Heart left ventricle (tissue), 16 donors: ENCODE measurements at regions not wholly inside any gene's neighbourhood (a gene's known extent, or its start where the extent isn't known, plus 50 kb on each side); places are given as distances from the start of the nearest gene placed in this dataset.

ENCODE experiments used
- ATAC-seq, 4 donors: fragments of 200-7000 bp; cut with Tn5 transposase; one replicate each; pipeline ENCODE4 v1.9.1; 2020 to 2022; ENCODE audit warnings: moderate library complexity in 4 of 4, mild to moderate bottlenecking in 3 of 4, moderate number of reproducible peaks in 1 of 4
- DNase-seq, 5 donors: peaks; one replicate each; pipeline ENCODE4 v3.0.0-alpha.2; 2020
- H3K27ac ChIP-seq, 12 donors: fragments of 200-600 bp; sonication (generic) in 4 of 12; one replicate each; pipeline versions ENCODE4 v1.5.0 to v1.8.0; 2016 to 2022; ENCODE audit warnings: mild to moderate bottlenecking in 2 of 12
- H3K27me3 ChIP-seq, 9 donors: fragments of 200-600 bp; sonication (generic) in 2 of 9; one replicate each; pipeline versions ENCODE4 v1.5.1 to v1.8.0; 2016 to 2022; ENCODE audit warnings: mild to moderate bottlenecking in 3 of 9
- H3K36me3 ChIP-seq, 9 donors: fragments of 200-600 bp; sonication (generic) in 2 of 9; one replicate each; pipeline versions ENCODE4 v1.5.0 to v1.8.0; 2018 to 2022; ENCODE audit warnings: mild to moderate bottlenecking in 2 of 9
- H3K4me1 ChIP-seq, 12 donors: fragments of 200-600 bp; sonication (generic) in 4 of 12; one replicate each; pipeline versions ENCODE4 v1.5.0 to v1.8.0; 2016 to 2022; ENCODE audit warnings: mild to moderate bottlenecking in 3 of 12
- H3K4me3 ChIP-seq, 12 donors: fragments of 200-600 bp; sonication (generic) in 4 of 12; one replicate each; pipeline versions ENCODE4 v1.5.0 to v1.8.0; 2017 to 2022; ENCODE audit warnings: mild to moderate bottlenecking in 9 of 12, moderate library complexity in 4 of 12
- H3K9me3 ChIP-seq, 12 donors: fragments of 200-600 bp; sonication (generic) in 4 of 12; one replicate each; pipeline versions ENCODE4 v1.5.0 to v1.8.0; 2016 to 2022; ENCODE audit warnings: mild to moderate bottlenecking in 1 of 12
- POLR2A ChIP-seq, 2 donors: fragments of 450-650 bp; IDR thresholded peaks; one replicate each; pipeline ENCODE4 v1.6.1; 2017; ENCODE audit warnings: antibody characterized with exemption in 2 of 2, mild to moderate bottlenecking in 2 of 2, moderate library complexity in 2 of 2
- WGBS, 4 donors: extraction: QIAGEN DNeasy Blood & Tissue Kit in 2 of 4; methylation state at CpG; one replicate each; pipeline versions ENCODE4 v1.1.5 to v1.1.7; 2013 to 2018; 5-methylcytosine and 5-hydroxymethylcytosine counted together
- intact Hi-C, 10 donors: fragments of 100-400 bp; cut with DNase I; formaldehyde crosslinking; loops; one replicate each; pipeline versions ENCODE4 v1.11.1 to v1.14.2; 2022
- TF ChIP-seq, protein P1 (sequence below), 12 donors: fragments of 200-600 bp; sonication (generic) in 4 of 12; IDR thresholded peaks; one replicate each; pipeline versions ENCODE4 v1.5.0 to v1.8.0; 2018 to 2022; ENCODE audit warnings: antibody characterized with exemption in 12 of 12, mild to moderate bottlenecking in 5 of 12
- donor health status: ischemic (EF 13 %, LVEDD 7.1; RV severe dilation, severe dysfunction).
- donor health status: healthy with polysubstance abuse.
- donor health status: DM: no; HTN: yes; CAD: no.
- donor health status: DM: no; HTN: no; CAD: no.
- donor health status: ischemic (EF 25% LVEDD 6.9; RV normal size, moderate dysfunction).
- donor health status: ischemic (EF 25% LVEDD 5.7; RV mildly dilated, moderate dysfunction).
- donor health status: healthy.
- donor health status: DM: yes; HTN: yes; CAD: no.
- donor health status: ischemic (EF 35%, LVEDD 5.7; RV mildly dilated, moderate dysfunction).
- donor health status: nonischemic (EF 11% LVEDD 7.7; RV severe dilation, severe dysfunction).
- donor health status: DM: yes; HTN: yes; CAD: no.
- donor health status: PGD.
- donor health status: ischemic (EF 29% LVEDD 5.4; RV normal size, mild dysfunction).
- donor health status: nonischemic (EF 23%, LVEDD 6.1; RV moderate dilation, normal function).

- no peak overlapping the region for H3K4me3 ChIP-seq
- intact Hi-C loops, result no loop called here
- no peak for ATAC-seq
- no peaks in the 10 kb centered on the region for H3K4me1 ChIP-seq
- 75 to 85% (median 80%) methylated on average over 1 of the region's 1 CpG for WGBS, 4 donors
- no peak overlapping the region for H3K27ac ChIP-seq
- no peak for DNase-seq
- H3K27me3 ChIP-seq, result no peaks in the 10 kb centered on the region
- no peaks in the 10 kb centered on the region for H3K36me3 ChIP-seq
- TF ChIP-seq, protein P1, sequence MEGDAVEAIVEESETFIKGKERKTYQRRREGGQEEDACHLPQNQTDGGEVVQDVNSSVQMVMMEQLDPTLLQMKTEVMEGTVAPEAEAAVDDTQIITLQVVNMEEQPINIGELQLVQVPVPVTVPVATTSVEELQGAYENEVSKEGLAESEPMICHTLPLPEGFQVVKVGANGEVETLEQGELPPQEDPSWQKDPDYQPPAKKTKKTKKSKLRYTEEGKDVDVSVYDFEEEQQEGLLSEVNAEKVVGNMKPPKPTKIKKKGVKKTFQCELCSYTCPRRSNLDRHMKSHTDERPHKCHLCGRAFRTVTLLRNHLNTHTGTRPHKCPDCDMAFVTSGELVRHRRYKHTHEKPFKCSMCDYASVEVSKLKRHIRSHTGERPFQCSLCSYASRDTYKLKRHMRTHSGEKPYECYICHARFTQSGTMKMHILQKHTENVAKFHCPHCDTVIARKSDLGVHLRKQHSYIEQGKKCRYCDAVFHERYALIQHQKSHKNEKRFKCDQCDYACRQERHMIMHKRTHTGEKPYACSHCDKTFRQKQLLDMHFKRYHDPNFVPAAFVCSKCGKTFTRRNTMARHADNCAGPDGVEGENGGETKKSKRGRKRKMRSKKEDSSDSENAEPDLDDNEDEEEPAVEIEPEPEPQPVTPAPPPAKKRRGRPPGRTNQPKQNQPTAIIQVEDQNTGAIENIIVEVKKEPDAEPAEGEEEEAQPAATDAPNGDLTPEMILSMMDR (IDR thresholded peaks at IDR 0.05), result no peak
- TF ChIP-seq POLR2A (IDR thresholded peaks at IDR 0.05), result no peak
- peaks cover 0 to 9% (median 0%) of the 10 kb centered on the region in 12 donors for H3K9me3 ChIP-seq
These were observed 777.6 kb upstream of the HS3ST5 start for GRCh38 chr6:115120391-115120790.

- Histone ChIP-seq H3K27ac (no peak overlapping the region), H3K27me3 (no peaks in the 10 kb centered on the region), H3K9me3 (peaks cover 0 to 11% (median 0%) of the 10 kb centered on the region in 12 donors), H3K4me3 (no peak overlapping the region), H3K4me1 (no peaks in the 10 kb centered on the region), H3K36me3 (no peaks in the 10 kb centered on the region)
- no peak for TF ChIP-seq POLR2A (IDR thresholded peaks at IDR 0.05)
- TF ChIP-seq, protein P1 (IDR thresholded peaks at IDR 0.05), result no peak
- intact Hi-C loops, result no loop called here
- ATAC-seq, result no peak
- no peak for DNase-seq
- 43 to 57% (median 48%) methylated on average over 2 of the region's 2 CpGs for WGBS, 4 donors
These were observed 748.6 kb upstream of the HS3ST5 start for GRCh38 chr6:115091461-115091860.

GRCh38 chr6:115078555-115078954 is 735.7 kb upstream of the HS3ST5 start:
- Histone ChIP-seq H3K27me3 (no peaks in the 10 kb centered on the region), H3K9me3 (peaks cover 0 to 3% (median 0%) of the 10 kb centered on the region in 12 donors), H3K4me1 (no peaks in the 10 kb centered on the region), H3K4me3 (no peak overlapping the region), H3K27ac (no peak overlapping the region), H3K36me3 (no peaks in the 10 kb centered on the region)
- intact Hi-C loops, result no loop called here
- WGBS, 4 donors, result 20 to 32% (median 28%) methylated on average over 1 of the region's 1 CpG
- TF ChIP-seq, protein P1 (IDR thresholded peaks at IDR 0.05), result no peak
- TF ChIP-seq POLR2A (IDR thresholded peaks at IDR 0.05), result no peak
- ATAC-seq, result no peak
- DNase-seq, result no peak

GRCh38 chr6:115071962-115072361 is 729.1 kb upstream of the HS3ST5 start:
- H3K27me3 ChIP-seq, result no peaks in the 10 kb centered on the region
- no peaks in the 10 kb centered on the region for H3K4me1 ChIP-seq
- no peaks in the 10 kb centered on the region for H3K36me3 ChIP-seq
- no peak overlapping the region for H3K4me3 ChIP-seq
- no peak overlapping the region for H3K27ac ChIP-seq
- intact Hi-C loops, result no loop called here
- no peak for ATAC-seq
- TF ChIP-seq, protein P1 (IDR thresholded peaks at IDR 0.05), result no peak
- TF ChIP-seq POLR2A (IDR thresholded peaks at IDR 0.05), result no peak
- 37 to 49% (median 43%) methylated on average over 1 of the region's 1 CpG for WGBS, 4 donors
- peaks cover 0 to 13% (median 2%) of the 10 kb centered on the region in 12 donors for H3K9me3 ChIP-seq
- DNase-seq, result no peak
